Upper lobe of left lung (tissue), 4 donors: ENCODE measurements at regions not wholly inside any gene's neighbourhood (a gene's known extent, or its start where the extent isn't known, plus 50 kb on each side); places are given as distances from the start of the nearest gene placed in this dataset.

Experiments
- EP300 ChIP-seq, 4 donors: sonication (generic); formaldehyde crosslinking; IDR thresholded peaks; one replicate each; pipeline ENCODE4 v1.5.1; 2017; ENCODE audit warnings: antibody characterized with exemption in 4 of 4, control low read depth in 2 of 4
- POLR2A ChIP-seq, 4 donors: fragments of 450-650 bp; IDR thresholded peaks; one replicate each; pipeline ENCODE4 v1.5.1; 2016 to 2017; ENCODE audit warnings: antibody characterized with exemption in 4 of 4, mild to moderate bottlenecking in 2 of 4
- POLR2AphosphoS5 ChIP-seq, 2 donors: sonication (generic); formaldehyde crosslinking; IDR thresholded peaks; one replicate each; pipeline ENCODE4 v1.5.1; 2017; ENCODE audit warnings: antibody characterized with exemption in 2 of 2
- TF ChIP-seq, protein P1 (sequence below), 6 experiments: fragments of 450-650 bp in 4 of 6; fragments of 200-600 bp in 2 of 6; sonication (generic) in 2 of 6; IDR thresholded peaks; one replicate each; pipeline ENCODE4 v1.5.1; 2016 to 2019; ENCODE audit warnings: antibody characterized with exemption in 6 of 6

GRCh38 chr5:159708090-159708489 lies 208.2 kb upstream of the ADRA1B start:
- no peak for TF ChIP-seq POLR2A (IDR thresholded peaks at IDR 0.05)
- TF ChIP-seq, protein P1, sequence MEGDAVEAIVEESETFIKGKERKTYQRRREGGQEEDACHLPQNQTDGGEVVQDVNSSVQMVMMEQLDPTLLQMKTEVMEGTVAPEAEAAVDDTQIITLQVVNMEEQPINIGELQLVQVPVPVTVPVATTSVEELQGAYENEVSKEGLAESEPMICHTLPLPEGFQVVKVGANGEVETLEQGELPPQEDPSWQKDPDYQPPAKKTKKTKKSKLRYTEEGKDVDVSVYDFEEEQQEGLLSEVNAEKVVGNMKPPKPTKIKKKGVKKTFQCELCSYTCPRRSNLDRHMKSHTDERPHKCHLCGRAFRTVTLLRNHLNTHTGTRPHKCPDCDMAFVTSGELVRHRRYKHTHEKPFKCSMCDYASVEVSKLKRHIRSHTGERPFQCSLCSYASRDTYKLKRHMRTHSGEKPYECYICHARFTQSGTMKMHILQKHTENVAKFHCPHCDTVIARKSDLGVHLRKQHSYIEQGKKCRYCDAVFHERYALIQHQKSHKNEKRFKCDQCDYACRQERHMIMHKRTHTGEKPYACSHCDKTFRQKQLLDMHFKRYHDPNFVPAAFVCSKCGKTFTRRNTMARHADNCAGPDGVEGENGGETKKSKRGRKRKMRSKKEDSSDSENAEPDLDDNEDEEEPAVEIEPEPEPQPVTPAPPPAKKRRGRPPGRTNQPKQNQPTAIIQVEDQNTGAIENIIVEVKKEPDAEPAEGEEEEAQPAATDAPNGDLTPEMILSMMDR (IDR thresholded peaks at IDR 0.05): no peak
- TF ChIP-seq EP300 (IDR thresholded peaks at IDR 0.05): no peak
- no peak for TF ChIP-seq POLR2AphosphoS5 (IDR thresholded peaks at IDR 0.05)
